ENCODE measurements at regions not wholly inside any gene's neighbourhood (a gene's known extent, or its start where the extent isn't known, plus 50 kb on each side); places are given as distances from the start of the nearest gene placed in this dataset.
"Not testable (repeated sequence)": the region's sequence is repeated elsewhere in the genome, so short reads cannot be mapped to it uniquely, and the experiment has no call there.

- no peak for DNase-seq
Measured at GRCh38 chr15:96135166-96136093, 195.1 kb upstream of the NR2F2 start.

- no peak for DNase-seq
Measured at GRCh38 chr15:96138985-96139384, 191.5 kb upstream of the NR2F2 start.

GRCh38 chr15:96142498-96142897 lies 188.0 kb upstream of the NR2F2 start:
- DNase-seq = no peak

- no peak for DNase-seq
Measured at GRCh38 chr15:96144734-96145133, 185.8 kb upstream of the NR2F2 start.

DNA sequence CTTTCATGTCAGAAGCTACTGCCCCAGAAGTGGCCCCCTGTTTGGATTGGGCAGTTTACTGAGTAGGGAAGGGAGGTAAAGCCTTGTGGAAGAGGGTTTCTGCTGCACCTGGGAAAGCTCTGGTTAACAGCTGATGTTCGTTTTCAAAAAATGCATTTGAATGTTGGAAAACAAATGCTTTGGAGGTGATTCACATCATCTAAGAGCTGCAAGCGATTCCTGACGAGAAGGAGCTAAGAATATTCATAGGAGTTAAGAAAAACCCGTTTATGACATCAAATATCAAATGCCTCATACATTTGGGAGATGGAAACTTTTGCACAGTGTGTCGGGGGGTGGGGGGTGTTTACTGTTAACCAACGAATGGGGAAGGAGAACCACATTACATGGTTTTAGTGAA lies 183.8 kb upstream of the NR2F2 start:
- DNase-seq = no peak

- DNase-seq = no peak
Measured at GRCh38 chr15:96147267-96147666, 183.2 kb upstream of the NR2F2 start.

DNA sequence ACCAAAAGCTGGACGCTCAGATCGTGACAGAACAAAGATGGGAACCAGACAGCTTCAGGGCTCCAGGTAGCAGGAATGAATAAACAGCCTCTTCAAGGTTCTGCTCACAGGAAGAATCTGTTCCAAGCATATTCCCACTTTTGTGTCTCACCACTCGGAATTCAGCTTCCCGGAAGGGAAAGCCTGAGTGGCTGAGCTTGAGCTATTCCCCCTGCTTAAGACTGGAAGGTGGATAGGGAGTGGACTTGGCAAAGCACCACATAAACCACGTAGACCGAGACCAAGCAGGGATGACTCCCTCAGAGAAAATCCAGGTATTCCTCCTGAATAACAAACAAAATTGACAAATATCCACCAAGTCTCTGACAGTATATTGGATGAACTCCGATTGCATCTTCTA lies 180.2 kb upstream of the NR2F2 start:
- DNase-seq = no peak

- DNase-seq = not testable (repeated sequence)
Measured at GRCh38 chr15:96151749-96152148, 178.8 kb upstream of the NR2F2 start.

- DNase-seq = no peak
Measured at GRCh38 chr15:96153929-96154328, 176.6 kb upstream of the NR2F2 start.

GRCh38 chr15:96158938-96159337 lies 171.6 kb upstream of the NR2F2 start:
- no peak for DNase-seq

DNA sequence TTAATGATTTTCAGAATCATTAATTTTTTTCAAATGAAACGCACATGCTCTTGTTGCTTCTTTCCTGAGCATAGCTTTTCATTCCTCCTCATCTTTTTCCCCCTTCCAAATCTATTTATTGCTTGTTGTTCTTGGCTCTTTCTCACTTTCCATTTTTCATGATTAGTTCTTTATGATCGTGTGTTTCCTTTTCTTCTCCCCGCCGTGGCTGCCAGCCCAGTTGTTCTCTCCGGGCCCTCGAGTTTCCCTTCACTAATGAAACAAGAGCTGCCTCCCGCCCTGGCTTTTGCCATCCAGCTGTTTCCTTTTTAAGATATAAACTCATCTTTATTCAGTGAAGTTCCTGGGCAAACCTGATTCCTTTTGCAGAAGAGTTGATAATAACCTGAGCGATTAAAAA lies 170.2 kb upstream of the NR2F2 start:
- DNase-seq = no peak

DNA sequence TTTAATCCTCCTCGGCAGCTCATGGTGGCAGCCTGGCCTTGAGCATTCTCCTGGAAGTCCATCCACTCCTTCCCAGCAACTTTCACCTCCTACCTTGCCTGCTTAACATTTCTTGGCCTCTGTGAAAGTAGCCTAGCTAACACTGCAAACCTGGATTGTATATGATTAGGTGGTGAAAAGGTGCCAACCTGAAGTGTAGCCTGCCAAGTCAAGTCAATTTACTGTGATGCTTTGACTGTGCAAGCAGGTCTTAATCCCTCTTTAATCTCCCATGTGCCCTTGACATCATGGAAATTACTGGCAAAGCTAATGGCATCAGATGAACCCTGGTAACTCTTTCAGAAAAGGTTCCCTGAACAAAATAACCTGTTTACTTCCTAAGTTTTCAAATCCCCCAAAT lies 169.7 kb upstream of the NR2F2 start:
- no peak for DNase-seq

- no peak for DNase-seq
Measured at GRCh38 chr15:96162322-96162721, 168.2 kb upstream of the NR2F2 start.

GRCh38 chr15:96165081-96165480 lies 165.4 kb upstream of the NR2F2 start:
- DNase-seq = no peak

DNA sequence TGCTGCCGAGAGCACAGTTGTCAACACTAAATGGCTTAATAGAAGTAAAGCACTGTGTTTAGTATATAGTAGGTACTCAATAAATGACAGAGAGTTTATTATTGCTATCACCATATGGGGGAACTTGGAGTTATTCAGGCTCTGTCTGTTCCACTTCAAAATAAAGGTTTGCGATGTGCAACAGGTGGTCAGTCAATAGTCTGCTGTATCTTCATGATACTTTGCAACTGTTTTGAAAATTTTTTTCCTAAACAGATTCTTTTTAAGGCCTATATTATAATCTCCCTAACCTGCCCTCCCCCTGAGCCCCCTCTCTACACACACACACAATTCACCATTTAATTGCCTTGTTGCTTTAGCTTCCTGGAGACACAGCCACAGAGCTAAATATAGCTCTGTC lies 164.7 kb upstream of the NR2F2 start:
- no peak for DNase-seq

GRCh38 chr15:96166223-96167200 lies 164.0 kb upstream of the NR2F2 start:
- DNase-seq = no peak

DNA sequence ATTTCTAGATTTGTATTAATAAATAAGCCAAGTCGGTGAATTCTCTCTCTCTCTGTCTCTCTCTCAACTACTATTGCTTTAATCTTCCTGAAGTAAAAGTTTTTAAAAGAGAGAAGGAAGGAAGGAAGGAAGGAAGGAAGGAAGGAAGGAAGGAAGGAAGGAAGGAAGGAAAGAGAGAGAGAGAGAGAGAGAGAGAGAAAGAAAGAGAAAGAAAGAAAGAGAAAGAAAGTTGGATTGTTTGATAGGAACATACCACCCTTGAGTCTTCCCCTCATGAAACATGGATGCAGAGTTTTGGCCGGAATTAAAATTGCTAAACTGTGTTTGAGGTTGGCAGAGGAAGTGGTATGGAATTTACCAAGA lies 159.9 kb upstream of the NR2F2 start:
- not testable (repeated sequence) for DNase-seq

DNA sequence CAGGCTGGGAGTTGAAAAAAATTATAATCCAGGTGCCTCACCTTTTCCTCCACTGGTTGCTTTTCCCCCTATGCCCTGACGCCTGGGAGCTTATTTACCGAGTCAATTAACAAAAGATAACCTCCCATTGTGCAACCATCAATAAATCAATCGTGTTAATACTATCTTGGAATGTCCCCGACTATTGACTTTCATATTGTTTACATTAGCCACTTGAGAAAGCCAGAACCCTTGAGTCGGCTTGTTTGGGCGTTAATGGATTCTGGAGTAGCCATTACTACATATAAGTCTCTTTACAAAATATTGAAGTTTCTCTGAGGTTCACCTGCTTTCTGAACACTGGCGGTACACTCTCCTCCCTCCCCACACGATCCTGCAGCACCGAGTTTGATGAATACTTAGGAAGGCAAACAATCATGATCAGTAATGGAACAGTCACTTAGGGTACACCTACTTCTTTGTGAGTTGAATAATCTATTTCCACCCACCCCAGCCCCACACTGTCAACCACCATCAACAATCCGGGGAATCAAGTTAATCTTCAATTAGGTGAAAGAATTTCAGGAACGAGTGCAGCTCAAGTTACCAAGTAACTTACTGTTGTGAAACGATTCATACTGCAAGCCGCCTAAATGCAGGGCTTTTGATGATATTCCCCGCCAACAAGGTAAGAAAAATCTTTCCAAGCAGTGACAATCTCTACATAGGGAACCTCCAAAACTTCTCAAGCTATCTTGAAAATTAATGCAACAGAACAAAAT lies 159.3 kb upstream of the NR2F2 start:
- no peak for DNase-seq

DNA sequence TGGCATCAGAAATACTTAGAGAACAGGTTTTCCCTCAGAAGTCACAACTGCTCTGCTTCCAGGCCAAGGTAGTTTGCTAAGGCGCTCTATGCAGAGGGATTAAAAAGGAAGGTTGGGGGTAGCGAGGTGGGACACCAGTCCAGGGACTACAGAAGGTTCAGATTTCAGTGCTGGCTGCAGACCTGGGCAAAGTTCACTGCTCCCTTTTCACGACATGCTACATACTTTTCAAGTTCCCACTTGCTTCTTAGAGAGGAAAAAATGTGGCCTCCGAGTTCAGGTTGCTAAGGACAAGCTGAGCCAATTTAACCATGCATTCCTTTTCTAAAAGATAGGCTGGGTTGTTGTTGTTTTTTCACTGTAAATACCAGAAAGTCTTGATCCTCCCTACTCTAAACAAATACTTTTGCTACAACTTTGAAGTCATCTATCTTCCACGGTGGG lies 158.6 kb upstream of the NR2F2 start:
- DNase-seq = no peak

DNA sequence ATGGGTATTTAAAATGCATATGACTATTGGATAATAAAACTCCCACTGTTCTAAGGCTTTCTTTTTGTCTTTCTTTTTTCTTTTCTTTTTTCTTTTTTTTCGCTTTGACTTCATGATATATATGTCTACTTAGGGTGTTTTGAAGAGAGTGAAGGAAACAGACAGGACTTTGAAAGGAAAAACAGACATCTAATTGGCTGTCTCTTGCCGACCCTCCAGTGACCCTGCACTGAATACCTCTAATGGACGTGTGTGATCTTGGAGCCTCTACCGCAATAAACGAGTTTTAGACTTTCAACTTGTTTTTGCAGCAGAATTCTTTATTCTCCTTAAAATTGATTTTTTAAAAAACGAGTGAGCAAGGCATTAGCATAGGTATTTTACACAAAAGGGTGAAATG lies 158.1 kb upstream of the NR2F2 start:
- no peak for DNase-seq

DNA sequence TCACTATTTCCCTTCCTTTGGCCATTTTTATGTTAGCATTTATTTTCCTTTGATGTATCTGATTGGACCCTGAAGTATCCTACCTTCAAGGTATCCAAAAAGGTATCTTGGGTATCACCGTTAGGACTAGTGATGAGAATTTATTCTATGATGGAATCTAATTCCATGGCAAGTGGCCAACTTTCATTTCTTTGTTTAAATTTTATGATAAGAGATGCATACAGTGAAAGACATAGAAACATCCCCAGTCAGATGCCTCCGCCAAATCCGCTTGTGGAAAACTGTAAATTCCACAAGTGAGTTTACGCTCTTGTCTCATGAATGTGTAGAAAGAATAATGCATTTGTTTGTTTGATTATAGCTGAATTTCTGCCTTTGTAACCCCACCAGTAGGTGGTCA lies 153.7 kb upstream of the NR2F2 start:
- DNase-seq = no peak

GRCh38 chr15:96177279-96177678 lies 153.2 kb upstream of the NR2F2 start:
- DNase-seq = no peak
